ENCODE measurements at regions not wholly inside any gene's neighbourhood (a gene's known extent, or its start where the extent isn't known, plus 50 kb on each side); places are given as distances from the start of the nearest gene placed in this dataset.

- Histone ChIP-seq H3K27me3 (ENCODE audit: control insufficient read depth, insufficient read depth, low read length) (no peaks in the 10 kb centered on the region), H3K27ac (ENCODE audit: low read length) (no peak overlapping the region), H3K9me3 (ENCODE audit: control insufficient read depth, insufficient read depth, low read depth, low read length) (no peaks in the 10 kb centered on the region), H3K36me3 (ENCODE audit: control insufficient read depth, insufficient read depth, low read length) (no peaks in the 10 kb centered on the region), H3K4me1 (ENCODE audit: control insufficient read depth, insufficient read depth, low read length) (no peaks in the 10 kb centered on the region), H3K4me3 (ENCODE audit: low read depth in 2 of 2, low read length in 2 of 2) (no peak overlapping the region)
- intact Hi-C loops (cut with micrococcal nuclease; ENCODE audit: unreplicated experiment), result no loop called here
- in situ Hi-C loops (cut with HindIII; ENCODE audit: low pct_unique_long_range_greater_than_20kb, low sequenced_read_pairs), result no loop called here
- POLR2A ChIA-PET, result no interaction called here
- TF ChIP-seq CTCF (IDR thresholded peaks at IDR 0.05), result no peak
- no peak for TF ChIP-seq REST (IDR thresholded peaks at IDR 0.05; ENCODE audit: insufficient read depth in 1 of 2, low read depth in 2 of 2, low read length in 1 of 2)
- no peak for TF ChIP-seq SIN3A (IDR thresholded peaks at IDR 0.05; ENCODE audit: borderline replicate concordance, insufficient read depth, low read depth, low read length)
- no peak for TF ChIP-seq TCF7L2 (IDR thresholded peaks at IDR 0.05; ENCODE audit: low read depth, low read length)
- no peak for TF ChIP-seq POLR2AphosphoS5 (IDR thresholded peaks at IDR 0.05; ENCODE audit: low read depth, low read length)
- CTCF ChIA-PET, result no interaction called here
- BruUV-seq (replicated peaks), result no TSS peak
- DNase-seq (ENCODE audit: low read depth, low spot score) (no peak), ATAC-seq (no peak)
These were observed 60.5 kb downstream of the DDIT4L start for GRCh38 chr4:100129774-100130173.

- in situ Hi-C loops (cut with HindIII; ENCODE audit: low pct_unique_long_range_greater_than_20kb, low sequenced_read_pairs) (no loop called here), intact Hi-C loops (cut with micrococcal nuclease; ENCODE audit: unreplicated experiment) (no loop called here)
- DNase-seq (ENCODE audit: low read depth, low spot score) (no peak), ATAC-seq (no peak)
- CTCF ChIA-PET, result no interaction called here
- H3K27ac ChIP-seq (ENCODE audit: low read length), result no peak overlapping the region
- H3K9me3 ChIP-seq (ENCODE audit: control insufficient read depth, insufficient read depth, low read depth, low read length), result no peaks in the 10 kb centered on the region
- H3K36me3 ChIP-seq (ENCODE audit: control insufficient read depth, insufficient read depth, low read length), result no peaks in the 10 kb centered on the region
- no peaks in the 10 kb centered on the region for H3K4me1 ChIP-seq (ENCODE audit: control insufficient read depth, insufficient read depth, low read length)
- BruUV-seq (replicated peaks), result no TSS peak
- H3K27me3 ChIP-seq (ENCODE audit: control insufficient read depth, insufficient read depth, low read length), result no peaks in the 10 kb centered on the region
- no peak for TF ChIP-seq TCF7L2 (IDR thresholded peaks at IDR 0.05; ENCODE audit: low read depth, low read length)
- TF ChIP-seq POLR2AphosphoS5 (IDR thresholded peaks at IDR 0.05; ENCODE audit: low read depth, low read length), result no peak
- TF ChIP-seq SIN3A (IDR thresholded peaks at IDR 0.05; ENCODE audit: borderline replicate concordance, insufficient read depth, low read depth, low read length), result no peak
- no peak for TF ChIP-seq REST (IDR thresholded peaks at IDR 0.05; ENCODE audit: insufficient read depth in 1 of 2, low read depth in 2 of 2, low read length in 1 of 2)
- TF ChIP-seq CTCF (IDR thresholded peaks at IDR 0.05), result no peak
- H3K4me3 ChIP-seq (ENCODE audit: low read depth in 2 of 2, low read length in 2 of 2), result no peak overlapping the region
- POLR2A ChIA-PET, result no interaction called here
These were observed 61.9 kb downstream of the DDIT4L start for GRCh38 chr4:100128338-100128737.
